Prostate gland (tissue), 1 donor: ENCODE measurements at regions not wholly inside any gene's neighbourhood (a gene's known extent, or its start where the extent isn't known, plus 50 kb on each side); places are given as distances from the start of the nearest gene placed in this dataset.

Experiments used
- POLR2A ChIP-seq: fragments of 450-650 bp; IDR thresholded peaks from one replicate; pipeline ENCODE4 v1.6.1; 2016; ENCODE audit warnings: antibody characterized with exemption, mild to moderate bottlenecking
- POLR2AphosphoS5 ChIP-seq: sonication (generic); formaldehyde crosslinking; IDR thresholded peaks from one replicate; pipeline ENCODE4 v1.6.1; 2017; ENCODE audit warnings: antibody characterized with exemption

DNA sequence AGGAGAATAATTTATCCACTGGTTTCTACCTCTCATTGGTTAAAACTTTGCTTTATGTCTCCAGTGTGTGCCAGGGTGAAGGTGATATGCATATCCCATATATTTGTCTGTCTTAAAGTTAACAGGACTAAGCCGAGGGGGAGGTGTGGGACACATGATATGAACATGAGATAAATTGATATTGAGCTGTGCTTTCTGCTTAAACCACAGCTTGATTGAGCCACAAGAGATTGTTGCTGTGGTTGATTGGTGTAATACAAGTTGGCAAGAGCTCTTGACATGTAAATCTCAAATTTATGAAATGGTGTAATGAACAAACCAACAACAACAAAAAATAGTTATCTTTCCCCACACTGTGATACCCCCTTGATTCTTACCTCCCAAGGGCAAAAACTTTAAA is 1295.5 kb upstream of the NCAM2 start:
- TF ChIP-seq POLR2AphosphoS5 (no peak), POLR2A (no peak)
